Loucy (cell line): ENCODE measurements at regions not wholly inside any gene's neighbourhood (a gene's known extent, or its start where the extent isn't known, plus 50 kb on each side); places are given as distances from the start of the nearest gene placed in this dataset.

Source experiments
- CTCF ChIP-seq: fragments of 200-600 bp; sonication (generic); conservative IDR thresholded peaks from 2 replicates; pipeline ENCODE4 v1.5.1; 2014; ENCODE audit warnings: mild to moderate bottlenecking, antibody characterized with exemption, low read length
- EZH2phosphoT487 ChIP-seq: fragments of 200-600 bp; IDR thresholded peaks from 2 replicates; pipeline ENCODE4 v1.6.1; 2018; ENCODE audit warnings: antibody characterized with exemption, mild to moderate bottlenecking, moderate library complexity, borderline replicate concordance

DNA sequence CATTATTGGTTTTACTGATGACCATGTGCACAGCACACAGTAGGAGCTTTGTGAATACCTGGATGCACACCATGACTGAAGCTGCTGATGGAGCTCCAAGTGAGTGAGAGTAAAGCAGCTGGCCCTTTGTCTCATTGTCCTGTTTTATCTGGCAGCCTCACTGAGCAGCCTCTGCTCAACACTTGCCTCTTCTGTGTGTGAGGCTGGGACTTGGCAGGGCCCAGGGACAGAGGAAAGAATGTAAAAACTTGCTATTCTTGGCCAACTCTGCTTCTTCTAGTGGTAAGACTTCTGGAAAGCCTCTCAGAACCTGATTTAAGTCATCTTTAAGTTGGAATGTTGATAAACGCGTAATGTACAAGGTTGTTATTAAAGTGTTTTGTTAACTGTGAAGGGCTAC is 61.4 kb downstream of the BEX1 start:
- TF ChIP-seq EZH2phosphoT487 (no peak), CTCF (no peak)
